Body of pancreas (tissue), 4 donors: ENCODE measurements at regions not wholly inside any gene's neighbourhood (a gene's known extent, or its start where the extent isn't known, plus 50 kb on each side); places are given as distances from the start of the nearest gene placed in this dataset.

ENCODE experiments used
- ATAC-seq: fragments of 150-250 bp; one replicate; pipeline ENCODE4 v1.9.1; 2016
- DNase-seq, 4 donors: peaks; one replicate each; pipeline ENCODE4 v3.0.0-alpha.2; 2019
- H3K27ac ChIP-seq, 4 donors: fragments of 200-600 bp; sonication (generic); 1 replicate in 3 of 4; 2 replicates in 1 of 4; pipeline versions ENCODE4 v1.5.1 to v1.6.1; 2016 to 2019; ENCODE audit warnings: mild to moderate bottlenecking in 1 of 4, mixed read lengths in 1 of 4, moderate library complexity in 1 of 4
- H3K27me3 ChIP-seq, 2 donors: fragments of 200-600 bp; sonication (generic); one replicate each; pipeline ENCODE4 v1.6.0; 2016; ENCODE audit warnings: mild to moderate bottlenecking in 1 of 2
- H3K36me3 ChIP-seq, 2 donors: fragments of 200-600 bp; sonication (generic); replicated peaks in 1 of 2; 2 replicates each; pipeline ENCODE4 v1.5.1; 2016; ENCODE audit warnings: low read depth in 2 of 2; ENCODE audit not compliant: insufficient read depth in 1 of 2
- H3K4me1 ChIP-seq: fragments of 200-600 bp; sonication (generic); one replicate; pipeline ENCODE4 v1.6.0; 2016
- H3K4me3 ChIP-seq, 2 donors: fragments of 200-600 bp; sonication (generic); 1 replicate in 1 of 2; 2 replicates in 1 of 2; pipeline ENCODE4 v1.5.1; 2016 to 2019
- H3K9me3 ChIP-seq, 3 donors: fragments of 200-600 bp; sonication (generic); 1 replicate in 2 of 3; 2 replicates in 1 of 3; pipeline ENCODE4 v1.5.1; 2016
- CTCF ChIP-seq, 7 experiments: fragments of 450-650 bp in 4 of 7; fragments of 200-600 bp in 3 of 7; sonication (generic) in 3 of 7; IDR thresholded peaks; one replicate each; pipeline ENCODE4 v1.5.1; 2016 to 2019; ENCODE audit warnings: antibody characterized with exemption in 7 of 7
- POLR2A ChIP-seq, 3 donors: fragments of 450-650 bp; IDR thresholded peaks; one replicate each; pipeline ENCODE4 v1.6.1; 2016; ENCODE audit warnings: antibody characterized with exemption in 3 of 3, mild to moderate bottlenecking in 2 of 3
- WGBS, 2 donors: methylation state at CpG; one replicate each; pipeline ENCODE4 v1.1.5; 2017; 5-methylcytosine and 5-hydroxymethylcytosine counted together
- intact Hi-C: fragments of 100-400 bp; cut with DNase I; formaldehyde crosslinking; loops from one replicate; pipeline ENCODE4 v1.15.1; 2023

- 63 to 73% methylated on average over 9 of the region's 9 CpGs for WGBS, 2 donors
- Histone ChIP-seq H3K27ac (no peak overlapping the region), H3K27me3 (no peaks in the 10 kb centered on the region), H3K4me1 (no peaks in the 10 kb centered on the region), H3K36me3 (no peaks in the 10 kb centered on the region), H3K4me3 (no peak overlapping the region), H3K9me3 (no peaks in the 10 kb centered on the region)
- TF ChIP-seq CTCF (IDR thresholded peaks at IDR 0.05) (no peak), POLR2A (IDR thresholded peaks at IDR 0.05) (no peak)
- ATAC-seq (no peak), DNase-seq (no peak)
- intact Hi-C loops = no loop called here
These were observed 72.1 kb upstream of the DIO3 start for GRCh38 chr14:101489092-101489760.

GRCh38 chr14:101490771-101491170 lies 70.5 kb upstream of the DIO3 start:
- Histone ChIP-seq H3K9me3 (no peaks in the 10 kb centered on the region), H3K27me3 (no peaks in the 10 kb centered on the region), H3K27ac (no peak overlapping the region), H3K4me1 (peaks cover 9% of the 10 kb centered on the region), H3K4me3 (no peak overlapping the region), H3K36me3 (no peaks in the 10 kb centered on the region)
- TF ChIP-seq POLR2A (IDR thresholded peaks at IDR 0.05) (no peak), CTCF (IDR thresholded peaks at IDR 0.05) (no peak)
- 86% methylated on average over 8 to 9 of the region's 9 CpGs for WGBS, 2 donors
- intact Hi-C loops = no loop called here
- DNase-seq (peak in 1 of 4 donors; percentile 4), ATAC-seq (no peak)

- intact Hi-C loops = no loop called here
- Histone ChIP-seq H3K4me1 (peaks cover 18% of the 10 kb centered on the region), H3K9me3 (no peaks in the 10 kb centered on the region), H3K27me3 (no peaks in the 10 kb centered on the region), H3K36me3 (no peaks in the 10 kb centered on the region), H3K27ac (no peak overlapping the region), H3K4me3 (no peak overlapping the region)
- TF ChIP-seq CTCF (IDR thresholded peaks at IDR 0.05) (no peak), POLR2A (IDR thresholded peaks at IDR 0.05) (no peak)
- DNase-seq (peak in 2 of 4 donors; percentile 2 to 7), ATAC-seq (no peak)
- whole genome bisulfite sequencing, 2 donors = 90 to 92% methylated on average over 12 of the region's 12 CpGs
These were observed 69.5 kb upstream of the DIO3 start for GRCh38 chr14:101491841-101492240.

GRCh38 chr14:101492716-101493115 lies 68.6 kb upstream of the DIO3 start:
- no peaks in the 10 kb centered on the region for H3K9me3 ChIP-seq
- no peaks in the 10 kb centered on the region for H3K36me3 ChIP-seq
- no peak overlapping the region for H3K4me3 ChIP-seq
- no peak for ATAC-seq
- H3K27me3 ChIP-seq = no peaks in the 10 kb centered on the region
- 76 to 87% methylated on average over 8 to 14 of the region's 15 CpGs for whole genome bisulfite sequencing, 2 donors
- peak in 2 of 4 donors; percentile 6 to 7 for DNase-seq
- intact Hi-C loops = no loop called here
- no peak overlapping the region for H3K27ac ChIP-seq
- H3K4me1 ChIP-seq = peaks cover 18% of the 10 kb centered on the region
- TF ChIP-seq POLR2A (IDR thresholded peaks at IDR 0.05) (no peak), CTCF (IDR thresholded peaks at IDR 0.05) (no peak)

GRCh38 chr14:101494826-101495225 lies 66.5 kb upstream of the DIO3 start:
- Histone ChIP-seq H3K27me3 (no peaks in the 10 kb centered on the region), H3K4me1 (peaks cover 24% of the 10 kb centered on the region), H3K36me3 (no peaks in the 10 kb centered on the region), H3K4me3 (no peak overlapping the region), H3K27ac (no peak overlapping the region), H3K9me3 (no peaks in the 10 kb centered on the region)
- intact Hi-C loops = no loop called here
- no peak for ATAC-seq
- TF ChIP-seq CTCF (IDR thresholded peaks at IDR 0.05) = no peak
- TF ChIP-seq POLR2A (IDR thresholded peaks at IDR 0.05) = no peak
- WGBS, 2 donors = 72 to 75% methylated on average over 7 of the region's 7 CpGs
- DNase-seq = peak in 1 of 4 donors; percentile 4
